Liver (tissue), 8 donors: ENCODE measurements at regions not wholly inside any gene's neighbourhood (a gene's known extent, or its start where the extent isn't known, plus 50 kb on each side); places are given as distances from the start of the nearest gene placed in this dataset.

ENCODE experiments used
- DNase-seq: peaks from one replicate; pipeline ENCODE4 v3.0.0-alpha.2; 2017; ENCODE audit warnings: low spot score
- H3K27ac ChIP-seq, 2 donors: one replicate each; pipeline ENCODE4 v1.7.0; 2013; ENCODE audit warnings: inconsistent platforms in 2 of 2, low read length in 2 of 2, control low read depth in 1 of 2, low read depth in 1 of 2, mild to moderate bottlenecking in 1 of 2
- H3K27me3 ChIP-seq, 4 donors: one replicate each; pipeline versions ENCODE4 v1.6.1 to v1.7.0; 2013; ENCODE audit warnings: low read length in 3 of 4, inconsistent platforms in 1 of 4, mild to moderate bottlenecking in 1 of 4, moderate library complexity in 1 of 4; ENCODE audit not compliant: control insufficient read depth in 4 of 4, insufficient read depth in 4 of 4
- H3K36me3 ChIP-seq, 4 donors: one replicate each; pipeline versions ENCODE4 v1.6.1 to v1.7.0; 2013; ENCODE audit warnings: low read length in 3 of 4, mild to moderate bottlenecking in 3 of 4, low read depth in 1 of 4, moderate library complexity in 1 of 4; ENCODE audit not compliant: control insufficient read depth in 4 of 4, insufficient read depth in 3 of 4
- H3K4me1 ChIP-seq, 4 donors: one replicate each; pipeline versions ENCODE4 v1.6.1 to v1.7.0; 2013; ENCODE audit warnings: low read length in 3 of 4, mild to moderate bottlenecking in 3 of 4, moderate library complexity in 1 of 4; ENCODE audit not compliant: control insufficient read depth in 4 of 4, insufficient read depth in 4 of 4
- H3K4me3 ChIP-seq, 3 donors: one replicate each; pipeline versions ENCODE4 v1.6.1 to v1.7.0; 2013; ENCODE audit warnings: low read length in 3 of 3, control low read depth in 1 of 3, low read depth in 1 of 3, mild to moderate bottlenecking in 1 of 3
- H3K9ac ChIP-seq, 2 donors: one replicate each; pipeline ENCODE4 v1.7.0; 2013; ENCODE audit warnings: low read length in 2 of 2, mild to moderate bottlenecking in 2 of 2, moderate library complexity in 2 of 2, control low read depth in 1 of 2, low read depth in 1 of 2
- H3K9me3 ChIP-seq, 4 donors: one replicate each; pipeline versions ENCODE4 v1.6.1 to v1.7.0; 2013; ENCODE audit warnings: low read length in 3 of 4; ENCODE audit not compliant: control insufficient read depth in 4 of 4
- CTCF ChIP-seq: fragments of 150-350 bp; IDR thresholded peaks from 2 replicates; pipeline ENCODE4 v1.5.1; 2017; ENCODE audit warnings: improper control_type of control experiment, low read depth, low read length; ENCODE audit not compliant: missing input control
- EGR1 ChIP-seq, 2 donors: IDR thresholded peaks; 2 replicates each; pipeline ENCODE4 v1.6.1; 2016 to 2018; ENCODE audit warnings: antibody characterized with exemption in 2 of 2, low read depth in 2 of 2
- FOXA1 ChIP-seq: IDR thresholded peaks from 2 replicates; pipeline ENCODE4 v1.6.1; 2016; ENCODE audit warnings: antibody characterized with exemption
- FOXA2 ChIP-seq: IDR thresholded peaks from 2 replicates; pipeline ENCODE4 v1.6.1; 2016; ENCODE audit warnings: antibody characterized with exemption
- GABPA ChIP-seq, 2 donors: IDR thresholded peaks in 1 of 2; conservative IDR thresholded peaks in 1 of 2; 2 replicates each; pipeline ENCODE4 v1.6.1; 2016; ENCODE audit warnings: antibody characterized with exemption in 2 of 2, mild to moderate bottlenecking in 1 of 2, moderate library complexity in 1 of 2
- HNF4A ChIP-seq, 2 donors: conservative IDR thresholded peaks; 2 replicates each; pipeline ENCODE4 v1.6.1; 2016; ENCODE audit warnings: antibody characterized with exemption in 2 of 2, mild to moderate bottlenecking in 2 of 2
- HNF4G ChIP-seq: IDR thresholded peaks from 2 replicates; pipeline ENCODE4 v1.6.1; 2016; ENCODE audit warnings: antibody characterized with exemption
- JUND ChIP-seq, 2 donors: IDR thresholded peaks; 2 replicates each; pipeline ENCODE4 v1.6.1; 2016; ENCODE audit warnings: antibody characterized with exemption in 2 of 2
- MAX ChIP-seq: IDR thresholded peaks from 2 replicates; pipeline ENCODE4 v1.6.1; 2016; ENCODE audit warnings: antibody characterized with exemption
- RAD21 ChIP-seq, 2 donors: IDR thresholded peaks; 2 replicates each; pipeline ENCODE4 v1.6.1; 2016; ENCODE audit warnings: antibody characterized with exemption in 2 of 2, mild to moderate bottlenecking in 2 of 2
- RXRA ChIP-seq, 2 donors: IDR thresholded peaks; 2 replicates each; pipeline ENCODE4 v1.6.1; 2017 to 2018; ENCODE audit warnings: antibody characterized with exemption in 2 of 2, mild to moderate bottlenecking in 1 of 2
- SP1 ChIP-seq: IDR thresholded peaks from 2 replicates; pipeline ENCODE4 v1.6.1; 2018; ENCODE audit warnings: antibody characterized with exemption, mild to moderate bottlenecking
- TAF1 ChIP-seq: conservative IDR thresholded peaks from 2 replicates; pipeline ENCODE4 v1.6.1; 2016; ENCODE audit warnings: antibody characterized with exemption, mild to moderate bottlenecking
- YY1 ChIP-seq: IDR thresholded peaks from 2 replicates; pipeline ENCODE4 v1.6.1; 2016; ENCODE audit warnings: antibody characterized with exemption, mild to moderate bottlenecking
- WGBS: extraction: QIAGEN DNeasy Blood & Tissue Kit; methylation state at CpG from one replicate; pipeline ENCODE4 v1.1.7; 2013; 5-methylcytosine and 5-hydroxymethylcytosine counted together
- TF ChIP-seq, protein P1 (sequence below): IDR thresholded peaks from 2 replicates; pipeline ENCODE4 v1.6.1; 2016; ENCODE audit warnings: antibody characterized with exemption
- TF ChIP-seq, protein P2 (sequence below): IDR thresholded peaks from 2 replicates; pipeline ENCODE4 v1.6.1; 2016; ENCODE audit warnings: antibody characterized with exemption, mild to moderate bottlenecking
- TF ChIP-seq, protein P3 (sequence below): IDR thresholded peaks from 2 replicates; pipeline ENCODE4 v1.6.1; 2016; ENCODE audit warnings: antibody characterized with exemption
- donor health status: healthy.
- donor health status: healthy.
- donor health status: healthy.
- donor health status: healthy.
- donor health status: healthy.

- H3K36me3 ChIP-seq = no peaks in the 10 kb centered on the region
- DNase-seq = no peak
- H3K4me1 ChIP-seq = peaks cover 0 to 9% (median 4%) of the 10 kb centered on the region in 4 donors
- WGBS = 76% methylated on average over 8 of the region's 8 CpGs
- H3K9me3 ChIP-seq = no peaks in the 10 kb centered on the region
- no peak for TF ChIP-seq YY1
- TF ChIP-seq RXRA (IDR thresholded peaks at IDR 0.05) = no peak
- TF ChIP-seq, protein P1, sequence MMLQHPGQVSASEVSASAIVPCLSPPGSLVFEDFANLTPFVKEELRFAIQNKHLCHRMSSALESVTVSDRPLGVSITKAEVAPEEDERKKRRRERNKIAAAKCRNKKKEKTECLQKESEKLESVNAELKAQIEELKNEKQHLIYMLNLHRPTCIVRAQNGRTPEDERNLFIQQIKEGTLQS = no peak
- no peak for TF ChIP-seq HNF4G
- TF ChIP-seq RAD21 (IDR thresholded peaks at IDR 0.05) = no peak
- TF ChIP-seq MAX = no peak
- no peak for TF ChIP-seq FOXA2
- TF ChIP-seq CTCF = no peak
- no peak for TF ChIP-seq HNF4A (conservative IDR thresholded peaks at IDR 0.05)
- no peak for TF ChIP-seq TAF1
- TF ChIP-seq, protein P2, sequence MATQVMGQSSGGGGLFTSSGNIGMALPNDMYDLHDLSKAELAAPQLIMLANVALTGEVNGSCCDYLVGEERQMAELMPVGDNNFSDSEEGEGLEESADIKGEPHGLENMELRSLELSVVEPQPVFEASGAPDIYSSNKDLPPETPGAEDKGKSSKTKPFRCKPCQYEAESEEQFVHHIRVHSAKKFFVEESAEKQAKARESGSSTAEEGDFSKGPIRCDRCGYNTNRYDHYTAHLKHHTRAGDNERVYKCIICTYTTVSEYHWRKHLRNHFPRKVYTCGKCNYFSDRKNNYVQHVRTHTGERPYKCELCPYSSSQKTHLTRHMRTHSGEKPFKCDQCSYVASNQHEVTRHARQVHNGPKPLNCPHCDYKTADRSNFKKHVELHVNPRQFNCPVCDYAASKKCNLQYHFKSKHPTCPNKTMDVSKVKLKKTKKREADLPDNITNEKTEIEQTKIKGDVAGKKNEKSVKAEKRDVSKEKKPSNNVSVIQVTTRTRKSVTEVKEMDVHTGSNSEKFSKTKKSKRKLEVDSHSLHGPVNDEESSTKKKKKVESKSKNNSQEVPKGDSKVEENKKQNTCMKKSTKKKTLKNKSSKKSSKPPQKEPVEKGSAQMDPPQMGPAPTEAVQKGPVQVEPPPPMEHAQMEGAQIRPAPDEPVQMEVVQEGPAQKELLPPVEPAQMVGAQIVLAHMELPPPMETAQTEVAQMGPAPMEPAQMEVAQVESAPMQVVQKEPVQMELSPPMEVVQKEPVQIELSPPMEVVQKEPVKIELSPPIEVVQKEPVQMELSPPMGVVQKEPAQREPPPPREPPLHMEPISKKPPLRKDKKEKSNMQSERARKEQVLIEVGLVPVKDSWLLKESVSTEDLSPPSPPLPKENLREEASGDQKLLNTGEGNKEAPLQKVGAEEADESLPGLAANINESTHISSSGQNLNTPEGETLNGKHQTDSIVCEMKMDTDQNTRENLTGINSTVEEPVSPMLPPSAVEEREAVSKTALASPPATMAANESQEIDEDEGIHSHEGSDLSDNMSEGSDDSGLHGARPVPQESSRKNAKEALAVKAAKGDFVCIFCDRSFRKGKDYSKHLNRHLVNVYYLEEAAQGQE = no peak
- no peak for TF ChIP-seq JUND (IDR thresholded peaks at IDR 0.05)
- no peak for TF ChIP-seq SP1
- no peak for TF ChIP-seq EGR1 (IDR thresholded peaks at IDR 0.05; ENCODE audit: low read depth in 2 of 2)
- no peak for TF ChIP-seq FOXA1
- TF ChIP-seq, protein P3, sequence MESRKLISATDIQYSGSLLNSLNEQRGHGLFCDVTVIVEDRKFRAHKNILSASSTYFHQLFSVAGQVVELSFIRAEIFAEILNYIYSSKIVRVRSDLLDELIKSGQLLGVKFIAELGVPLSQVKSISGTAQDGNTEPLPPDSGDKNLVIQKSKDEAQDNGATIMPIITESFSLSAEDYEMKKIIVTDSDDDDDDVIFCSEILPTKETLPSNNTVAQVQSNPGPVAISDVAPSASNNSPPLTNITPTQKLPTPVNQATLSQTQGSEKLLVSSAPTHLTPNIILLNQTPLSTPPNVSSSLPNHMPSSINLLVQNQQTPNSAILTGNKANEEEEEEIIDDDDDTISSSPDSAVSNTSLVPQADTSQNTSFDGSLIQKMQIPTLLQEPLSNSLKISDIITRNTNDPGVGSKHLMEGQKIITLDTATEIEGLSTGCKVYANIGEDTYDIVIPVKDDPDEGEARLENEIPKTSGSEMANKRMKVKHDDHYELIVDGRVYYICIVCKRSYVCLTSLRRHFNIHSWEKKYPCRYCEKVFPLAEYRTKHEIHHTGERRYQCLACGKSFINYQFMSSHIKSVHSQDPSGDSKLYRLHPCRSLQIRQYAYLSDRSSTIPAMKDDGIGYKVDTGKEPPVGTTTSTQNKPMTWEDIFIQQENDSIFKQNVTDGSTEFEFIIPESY = no peak
- no peak for TF ChIP-seq GABPA (IDR thresholded peaks at IDR 0.05 in 1 of 2, conservative IDR thresholded peaks at IDR 0.05 in 1 of 2)
- no peak overlapping the region for H3K9ac ChIP-seq
- H3K4me3 ChIP-seq = no peak overlapping the region
- H3K27me3 ChIP-seq = peaks cover 0 to 3% (median under 1%) of the 10 kb centered on the region in 4 donors
- no peak overlapping the region for H3K27ac ChIP-seq
Observed at GRCh38 chr10:120981601-120982391, 130.6 kb downstream of the WDR11 start.
